ENCODE measurements at regions not wholly inside any gene's neighbourhood (a gene's known extent, or its start where the extent isn't known, plus 50 kb on each side); places are given as distances from the start of the nearest gene placed in this dataset.
"Not testable (repeated sequence)": the region's sequence is repeated elsewhere in the genome, so short reads cannot be mapped to it uniquely, and the experiment has no call there.

DNA sequence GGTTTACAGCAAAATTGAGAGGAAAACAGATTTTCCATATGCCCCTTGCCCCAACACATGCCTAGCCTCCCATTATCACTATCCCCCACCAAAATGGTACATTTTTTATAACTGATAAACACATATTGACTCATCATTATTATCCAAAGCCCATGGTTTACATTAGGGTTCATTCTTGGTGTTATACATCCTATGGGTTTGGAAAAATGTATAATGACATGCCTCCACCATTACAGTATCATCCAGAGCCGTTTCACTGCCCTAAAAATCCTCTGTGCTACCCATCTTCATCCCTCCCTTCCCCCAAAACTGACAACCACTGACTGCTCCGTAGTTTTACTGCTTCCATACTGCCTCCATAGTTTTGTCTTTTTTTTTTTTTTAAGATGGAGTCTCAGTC, 111.1 kb downstream of the ACTL7B start:
- Histone ChIP-seq H3K36me3 (ENCODE audit: low read depth) (no peaks in the 10 kb centered on the region), H3K4me3 (ENCODE audit: severe bottlenecking) (no peak overlapping the region), H3K27me3 (ENCODE audit: insufficient read depth, poor library complexity, severe bottlenecking) (no peaks in the 10 kb centered on the region), H3K4me1 (ENCODE audit: insufficient read depth, poor library complexity, severe bottlenecking) (no peaks in the 10 kb centered on the region), H3K27ac (ENCODE audit: poor library complexity, severe bottlenecking) (no peak overlapping the region), H3K9me3 (ENCODE audit: severe bottlenecking) (no peaks in the 10 kb centered on the region)
- TF ChIP-seq CTCF (IDR thresholded peaks at IDR 0.05; ENCODE audit: poor library complexity, severe bottlenecking): no peak
- DNase-seq (ENCODE audit: low spot score): no peak
- ATAC-seq (ENCODE audit: low read depth): no peak

DNA sequence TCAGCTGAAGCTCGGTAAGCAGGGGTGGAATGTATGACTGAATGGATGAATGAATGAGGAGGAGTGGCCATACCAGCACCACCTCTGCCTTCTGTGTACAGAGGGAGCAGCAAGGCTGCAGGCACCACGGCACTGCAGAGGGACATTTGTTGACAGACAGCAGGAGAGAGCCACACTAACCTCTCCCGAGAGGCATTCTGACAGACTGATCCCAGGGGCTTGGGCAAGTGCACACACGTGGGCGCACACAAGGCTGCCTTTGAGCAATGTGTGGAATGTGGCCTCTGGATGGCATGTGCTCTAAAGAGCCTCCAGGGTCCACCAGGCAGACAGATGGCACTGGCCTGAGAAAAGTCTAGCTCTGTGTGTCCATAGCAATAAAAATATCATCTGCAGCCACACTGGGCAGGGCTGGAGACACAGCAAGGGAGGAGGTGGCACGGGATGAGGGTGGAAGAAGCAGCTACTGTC, 111.8 kb downstream of the ACTL7B start:
- Histone ChIP-seq H3K27me3 (ENCODE audit: insufficient read depth, poor library complexity, severe bottlenecking) (no peaks in the 10 kb centered on the region), H3K36me3 (ENCODE audit: low read depth) (no peaks in the 10 kb centered on the region), H3K4me1 (ENCODE audit: insufficient read depth, poor library complexity, severe bottlenecking) (no peaks in the 10 kb centered on the region), H3K9me3 (ENCODE audit: severe bottlenecking) (no peaks in the 10 kb centered on the region), H3K27ac (ENCODE audit: poor library complexity, severe bottlenecking) (no peak overlapping the region), H3K4me3 (ENCODE audit: severe bottlenecking) (no peak overlapping the region)
- ATAC-seq (ENCODE audit: low read depth) (peak; percentile 92), DNase-seq (ENCODE audit: low spot score) (no peak)
- no peak for TF ChIP-seq CTCF (IDR thresholded peaks at IDR 0.05; ENCODE audit: poor library complexity, severe bottlenecking)

DNA sequence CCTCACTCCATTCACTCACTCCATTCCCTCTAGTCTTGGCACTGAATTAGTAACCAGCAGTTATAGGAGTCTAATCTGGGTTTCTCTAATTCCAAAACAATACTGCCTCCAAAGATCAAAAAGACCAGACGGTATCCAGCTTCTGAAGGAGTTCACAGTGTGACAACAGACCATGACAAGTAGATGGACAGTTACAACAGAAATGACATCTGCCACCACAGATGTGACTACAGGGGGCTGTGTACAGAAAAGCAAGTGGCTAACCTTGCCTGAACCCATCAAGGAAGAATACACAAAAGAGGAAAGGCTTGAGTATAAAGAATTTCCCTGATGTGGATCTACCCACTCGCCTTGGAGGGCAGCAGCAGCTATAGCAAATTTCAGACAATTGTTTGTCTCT, 112.4 kb downstream of the ACTL7B start:
- no peaks in the 10 kb centered on the region for H3K27me3 ChIP-seq (ENCODE audit: insufficient read depth, poor library complexity, severe bottlenecking)
- H3K4me1 ChIP-seq (ENCODE audit: insufficient read depth, poor library complexity, severe bottlenecking): no peaks in the 10 kb centered on the region
- H3K4me3 ChIP-seq (ENCODE audit: severe bottlenecking): no peak overlapping the region
- no peak for TF ChIP-seq CTCF (IDR thresholded peaks at IDR 0.05; ENCODE audit: poor library complexity, severe bottlenecking)
- H3K36me3 ChIP-seq (ENCODE audit: low read depth): no peaks in the 10 kb centered on the region
- no peak overlapping the region for H3K27ac ChIP-seq (ENCODE audit: poor library complexity, severe bottlenecking)
- no peak for DNase-seq (ENCODE audit: low spot score)
- no peaks in the 10 kb centered on the region for H3K9me3 ChIP-seq (ENCODE audit: severe bottlenecking)
- no peak for ATAC-seq (ENCODE audit: low read depth)

DNA sequence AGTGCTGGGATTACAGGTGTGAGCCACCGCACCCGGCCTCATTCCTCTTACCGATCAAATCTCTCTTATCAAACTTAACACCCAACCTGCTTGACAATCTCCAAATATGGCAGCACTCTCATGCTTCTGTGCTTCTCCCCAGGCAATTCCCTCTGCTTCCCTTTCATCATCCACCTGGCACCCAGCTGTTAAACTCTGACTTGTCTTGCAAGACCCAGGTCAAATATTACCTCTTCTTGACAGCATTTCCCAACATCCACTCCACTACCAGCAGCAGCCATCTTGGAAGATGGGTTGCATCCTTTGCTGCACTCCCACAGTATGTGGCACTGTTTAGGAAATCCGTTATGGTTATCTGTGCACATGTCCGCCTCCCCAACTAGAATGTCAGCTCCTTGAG, 113.6 kb downstream of the ACTL7B start:
- H3K27ac ChIP-seq (ENCODE audit: poor library complexity, severe bottlenecking): no peak overlapping the region
- DNase-seq (ENCODE audit: low spot score): no peak
- no peaks in the 10 kb centered on the region for H3K36me3 ChIP-seq (ENCODE audit: low read depth)
- no peak for ATAC-seq (ENCODE audit: low read depth)
- H3K4me1 ChIP-seq (ENCODE audit: insufficient read depth, poor library complexity, severe bottlenecking): no peaks in the 10 kb centered on the region
- no peak for TF ChIP-seq CTCF (IDR thresholded peaks at IDR 0.05; ENCODE audit: poor library complexity, severe bottlenecking)
- no peak overlapping the region for H3K4me3 ChIP-seq (ENCODE audit: severe bottlenecking)
- no peaks in the 10 kb centered on the region for H3K9me3 ChIP-seq (ENCODE audit: severe bottlenecking)
- no peaks in the 10 kb centered on the region for H3K27me3 ChIP-seq (ENCODE audit: insufficient read depth, poor library complexity, severe bottlenecking)

DNA sequence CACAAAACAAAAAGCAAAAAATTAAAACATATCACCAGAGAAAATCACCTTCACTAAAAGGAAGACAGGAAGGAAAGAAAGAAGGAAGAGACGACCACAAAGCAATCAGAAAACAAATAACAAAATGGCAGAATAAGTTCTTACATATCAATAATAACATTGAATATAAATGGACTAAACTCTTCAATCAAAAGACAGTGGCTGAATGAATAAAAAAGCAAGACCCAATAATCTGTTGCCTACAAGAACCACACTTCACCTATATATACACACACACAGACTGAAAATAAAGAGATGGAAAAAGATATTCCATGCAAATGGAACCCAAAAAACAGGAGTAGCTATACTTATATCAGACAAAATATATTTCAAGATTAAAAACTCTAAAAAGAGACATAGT, 124.5 kb downstream of the ACTL7B start:
- not testable (repeated sequence) for H3K4me1 ChIP-seq (ENCODE audit: insufficient read depth, poor library complexity, severe bottlenecking); H3K9me3 ChIP-seq (ENCODE audit: severe bottlenecking); H3K4me3 ChIP-seq (ENCODE audit: severe bottlenecking); H3K27ac ChIP-seq (ENCODE audit: poor library complexity, severe bottlenecking); H3K27me3 ChIP-seq (ENCODE audit: insufficient read depth, poor library complexity, severe bottlenecking); ATAC-seq (ENCODE audit: low read depth); H3K36me3 ChIP-seq (ENCODE audit: low read depth); DNase-seq (ENCODE audit: low spot score)

All from RWPE2 (cell line).